ENCODE measurements at regions not wholly inside any gene's neighbourhood (a gene's known extent, or its start where the extent isn't known, plus 50 kb on each side); places are given as distances from the start of the nearest gene placed in this dataset.

GRCh38 chr20:60948224-60948623 lies 303.8 kb upstream of the CDH4 start:
- no peak for DNase-seq

- DNase-seq = no peak
These were observed 301.5 kb upstream of the CDH4 start for GRCh38 chr20:60950561-60950960.

GRCh38 chr20:60950974-60951373 lies 301.1 kb upstream of the CDH4 start:
- no peak for DNase-seq

- DNase-seq = no peak
These were observed 299.2 kb upstream of the CDH4 start for GRCh38 chr20:60952861-60953260.

- DNase-seq = no peak
These were observed 298.7 kb upstream of the CDH4 start for GRCh38 chr20:60953321-60953720.

GRCh38 chr20:60955706-60956105 lies 296.4 kb upstream of the CDH4 start:
- no peak for DNase-seq

GRCh38 chr20:60956194-60956593 lies 295.9 kb upstream of the CDH4 start:
- no peak for DNase-seq

- DNase-seq = no peak
These were observed 294.4 kb upstream of the CDH4 start for GRCh38 chr20:60957621-60958020.

GRCh38 chr20:60959971-60960370 lies 292.1 kb upstream of the CDH4 start:
- no peak for DNase-seq

- DNase-seq = no peak
These were observed 291.6 kb upstream of the CDH4 start for GRCh38 chr20:60960500-60960899.

GRCh38 chr20:60961551-60961950 lies 290.5 kb upstream of the CDH4 start:
- no peak for DNase-seq

GRCh38 chr20:60962367-60963045 lies 289.6 kb upstream of the CDH4 start:
- no peak for DNase-seq

- no peak for DNase-seq
These were observed 288.9 kb upstream of the CDH4 start for GRCh38 chr20:60963146-60963545.

- no peak for DNase-seq
These were observed 287.1 kb upstream of the CDH4 start for GRCh38 chr20:60964911-60965310.

GRCh38 chr20:60966031-60966430 lies 286.0 kb upstream of the CDH4 start:
- no peak for DNase-seq

- DNase-seq = no peak
These were observed 285.3 kb upstream of the CDH4 start for GRCh38 chr20:60966766-60967165.

- no peak for DNase-seq
These were observed 284.4 kb upstream of the CDH4 start for GRCh38 chr20:60967431-60968316.

- DNase-seq = no peak
These were observed 283.0 kb upstream of the CDH4 start for GRCh38 chr20:60968853-60969720.

- DNase-seq = no peak
These were observed 281.5 kb upstream of the CDH4 start for GRCh38 chr20:60970601-60971000.

GRCh38 chr20:60974022-60974421 lies 278.0 kb upstream of the CDH4 start:
- DNase-seq = no peak

- DNase-seq = no peak
These were observed 277.6 kb upstream of the CDH4 start for GRCh38 chr20:60974441-60974945.

GRCh38 chr20:60976139-60976538 lies 275.9 kb upstream of the CDH4 start:
- no peak for DNase-seq

- DNase-seq = no peak
These were observed 275.1 kb upstream of the CDH4 start for GRCh38 chr20:60976913-60977312.
